ENCODE measurements at regions not wholly inside any gene's neighbourhood (a gene's known extent, or its start where the extent isn't known, plus 50 kb on each side); places are given as distances from the start of the nearest gene placed in this dataset.

DNA sequence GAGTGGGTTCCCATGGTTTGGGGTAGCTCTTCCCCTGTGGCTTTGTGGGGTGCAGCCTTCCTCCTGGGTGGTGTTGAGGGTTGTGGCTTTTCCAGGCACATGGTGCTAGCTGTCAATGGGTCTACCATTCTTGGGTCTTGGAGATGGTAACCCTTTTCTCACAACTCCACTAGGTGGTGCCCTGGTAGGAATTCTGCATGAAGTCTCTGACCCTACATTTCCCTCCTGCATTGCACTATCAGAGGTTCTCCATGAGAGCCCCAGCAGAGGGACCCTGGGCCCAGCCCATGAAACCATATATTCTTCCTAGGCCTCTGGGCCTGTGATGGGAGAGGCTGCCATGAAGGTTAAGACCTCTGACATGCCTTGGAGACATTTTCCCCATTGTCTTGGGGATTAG is 1093.3 kb downstream of the SLC16A7 start:
- TF ChIP-seq, protein P1, sequence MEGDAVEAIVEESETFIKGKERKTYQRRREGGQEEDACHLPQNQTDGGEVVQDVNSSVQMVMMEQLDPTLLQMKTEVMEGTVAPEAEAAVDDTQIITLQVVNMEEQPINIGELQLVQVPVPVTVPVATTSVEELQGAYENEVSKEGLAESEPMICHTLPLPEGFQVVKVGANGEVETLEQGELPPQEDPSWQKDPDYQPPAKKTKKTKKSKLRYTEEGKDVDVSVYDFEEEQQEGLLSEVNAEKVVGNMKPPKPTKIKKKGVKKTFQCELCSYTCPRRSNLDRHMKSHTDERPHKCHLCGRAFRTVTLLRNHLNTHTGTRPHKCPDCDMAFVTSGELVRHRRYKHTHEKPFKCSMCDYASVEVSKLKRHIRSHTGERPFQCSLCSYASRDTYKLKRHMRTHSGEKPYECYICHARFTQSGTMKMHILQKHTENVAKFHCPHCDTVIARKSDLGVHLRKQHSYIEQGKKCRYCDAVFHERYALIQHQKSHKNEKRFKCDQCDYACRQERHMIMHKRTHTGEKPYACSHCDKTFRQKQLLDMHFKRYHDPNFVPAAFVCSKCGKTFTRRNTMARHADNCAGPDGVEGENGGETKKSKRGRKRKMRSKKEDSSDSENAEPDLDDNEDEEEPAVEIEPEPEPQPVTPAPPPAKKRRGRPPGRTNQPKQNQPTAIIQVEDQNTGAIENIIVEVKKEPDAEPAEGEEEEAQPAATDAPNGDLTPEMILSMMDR (optimal IDR thresholded peaks at IDR 0.05 in 1 of 3, IDR thresholded peaks at IDR 0.05 in 1 of 3, conservative IDR thresholded peaks at IDR 0.05 in 1 of 3; ENCODE audit: extremely low read depth in 1 of 3, insufficient read depth in 2 of 3, low read length in 3 of 3): no peak
- TF ChIP-seq EZH2 (IDR thresholded peaks at IDR 0.05; ENCODE audit: low read length): no peak
- H3K79me2 ChIP-seq (ENCODE audit: control insufficient read depth, insufficient read depth, low read length): no peaks in the 10 kb centered on the region
- H3K36me3 ChIP-seq (ENCODE audit: control insufficient read depth in 2 of 2, extremely low read depth in 1 of 2, insufficient read depth in 2 of 2, low read length in 2 of 2): no peaks in the 10 kb centered on the region
- no peak overlapping the region for H3K4me2 ChIP-seq (ENCODE audit: control insufficient read depth, extremely low read depth, insufficient read depth, low read depth, low read length)
- no peak overlapping the region for H3K4me3 ChIP-seq (ENCODE audit: control insufficient read depth in 2 of 3, extremely low read depth in 1 of 3, insufficient read depth in 2 of 3, low read depth in 1 of 3, low read length in 3 of 3)
- H3K9ac ChIP-seq (ENCODE audit: control insufficient read depth, extremely low read depth, insufficient read depth, low read length): no peak overlapping the region
- no peaks in the 10 kb centered on the region for H3K9me1 ChIP-seq (ENCODE audit: control insufficient read depth, extremely low read depth, insufficient read depth, low read length)
- H3K4me1 ChIP-seq (ENCODE audit: control insufficient read depth, extremely low read depth, insufficient read depth, low read length): no peaks in the 10 kb centered on the region
- no peak overlapping the region for H2AFZ ChIP-seq (ENCODE audit: control insufficient read depth, low read length)
- dilution Hi-C loops (cut with MboI; ENCODE audit: extremely low pct_ligation_motif_present, low sequenced_read_pairs): no loop called here
- DNase-seq (ENCODE audit: low read depth, low spot score) (no peak), FAIRE-seq (no peak)
- no peak overlapping the region for H3K27ac ChIP-seq (ENCODE audit: control insufficient read depth, insufficient read depth, low read length)
- no peaks in the 10 kb centered on the region for H3K27me3 ChIP-seq (ENCODE audit: control insufficient read depth, extremely low read depth, insufficient read depth, low read length)
- no peaks in the 10 kb centered on the region for H3K9me3 ChIP-seq (ENCODE audit: control insufficient read depth, low read depth, low read length)
- H4K20me1 ChIP-seq (ENCODE audit: control insufficient read depth, extremely low read depth, insufficient read depth, low read length): no peaks in the 10 kb centered on the region

DNA sequence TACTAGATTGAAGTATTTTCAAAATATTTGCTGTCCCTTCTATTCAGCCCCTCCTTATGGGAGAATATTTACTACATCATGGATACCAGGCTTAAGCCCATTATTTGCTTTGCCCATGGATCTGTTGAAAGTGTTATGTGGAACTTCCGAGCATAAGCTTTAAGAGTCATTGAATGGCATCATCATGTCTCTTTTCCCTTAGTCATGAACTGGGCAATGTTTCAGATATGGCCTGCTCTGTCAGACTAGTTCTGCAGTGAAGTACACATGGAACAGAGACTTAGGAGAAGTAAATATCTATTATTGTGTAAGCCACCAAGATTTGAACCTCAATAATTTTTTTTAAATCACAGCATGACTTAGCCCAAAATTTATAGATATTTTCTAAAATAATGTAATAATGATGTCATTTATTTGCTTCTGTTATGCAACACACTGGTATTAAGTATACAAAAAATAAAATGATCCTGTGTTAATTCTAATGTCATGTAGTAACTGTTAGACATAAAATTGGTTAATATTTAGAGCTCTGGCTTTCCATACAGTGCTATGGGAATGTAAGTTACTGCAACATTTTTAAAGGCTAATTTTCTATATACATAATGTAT is 1097.3 kb downstream of the SLC16A7 start:
- Histone ChIP-seq H3K4me3 (ENCODE audit: control insufficient read depth in 2 of 3, extremely low read depth in 1 of 3, insufficient read depth in 2 of 3, low read depth in 1 of 3, low read length in 3 of 3) (no peak overlapping the region), H2AFZ (ENCODE audit: control insufficient read depth, low read length) (no peak overlapping the region), H3K9me1 (ENCODE audit: control insufficient read depth, extremely low read depth, insufficient read depth, low read length) (no peaks in the 10 kb centered on the region), H3K27ac (ENCODE audit: control insufficient read depth, insufficient read depth, low read length) (no peak overlapping the region), H3K9me3 (ENCODE audit: control insufficient read depth, low read depth, low read length) (no peaks in the 10 kb centered on the region), H3K36me3 (ENCODE audit: control insufficient read depth in 2 of 2, extremely low read depth in 1 of 2, insufficient read depth in 2 of 2, low read length in 2 of 2) (no peaks in the 10 kb centered on the region), H3K9ac (ENCODE audit: control insufficient read depth, extremely low read depth, insufficient read depth, low read length) (no peak overlapping the region), H3K27me3 (ENCODE audit: control insufficient read depth, extremely low read depth, insufficient read depth, low read length) (no peaks in the 10 kb centered on the region), H3K79me2 (ENCODE audit: control insufficient read depth, insufficient read depth, low read length) (no peaks in the 10 kb centered on the region), H3K4me1 (ENCODE audit: control insufficient read depth, extremely low read depth, insufficient read depth, low read length) (no peaks in the 10 kb centered on the region), H3K4me2 (ENCODE audit: control insufficient read depth, extremely low read depth, insufficient read depth, low read depth, low read length) (no peak overlapping the region), H4K20me1 (ENCODE audit: control insufficient read depth, extremely low read depth, insufficient read depth, low read length) (no peaks in the 10 kb centered on the region)
- no peak for FAIRE-seq
- dilution Hi-C loops (cut with MboI; ENCODE audit: extremely low pct_ligation_motif_present, low sequenced_read_pairs): no loop called here
- DNase-seq (ENCODE audit: low read depth, low spot score): no peak
- TF ChIP-seq EZH2 (IDR thresholded peaks at IDR 0.05; ENCODE audit: low read length): no peak
- TF ChIP-seq, protein P1 (optimal IDR thresholded peaks at IDR 0.05 in 1 of 3, IDR thresholded peaks at IDR 0.05 in 1 of 3, conservative IDR thresholded peaks at IDR 0.05 in 1 of 3; ENCODE audit: extremely low read depth in 1 of 3, insufficient read depth in 2 of 3, low read length in 3 of 3): no peak
